NCI-H2196 (cell line): ENCODE measurements at regions not wholly inside any gene's neighbourhood (a gene's known extent, or its start where the extent isn't known, plus 50 kb on each side); places are given as distances from the start of the nearest gene placed in this dataset.
"Not testable (repeated sequence)": the region's sequence is repeated elsewhere in the genome, so short reads cannot be mapped to it uniquely, and the experiment has no call there.

ENCODE experiments used
- DNase-seq: peaks from one replicate; lab custom pipeline; 2025; ENCODE audit not compliant: unreplicated experiment; lab: John Stamatoyannopoulos, UW

DNA sequence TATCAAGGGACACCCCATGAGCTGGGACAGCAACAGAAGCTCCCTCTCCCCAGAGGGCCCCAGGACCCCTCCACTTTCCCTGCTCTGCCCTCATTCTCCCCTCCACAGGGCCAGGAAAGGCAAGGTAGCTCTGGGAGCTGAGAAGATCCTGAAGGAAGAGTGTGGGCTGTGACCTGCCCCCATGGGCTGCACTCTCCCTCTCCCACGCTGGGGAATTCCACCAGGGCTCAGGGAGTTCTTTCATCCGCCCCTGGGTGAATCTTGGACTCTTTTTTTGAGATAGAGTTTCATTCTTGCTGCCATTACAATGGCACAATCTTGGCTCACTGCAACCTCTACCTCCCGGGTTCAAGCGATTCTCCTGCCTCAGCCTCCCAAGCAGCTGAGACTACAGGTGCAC lies 73.8 kb downstream of the C9orf50 start:
- DNase-seq = no peak

DNA sequence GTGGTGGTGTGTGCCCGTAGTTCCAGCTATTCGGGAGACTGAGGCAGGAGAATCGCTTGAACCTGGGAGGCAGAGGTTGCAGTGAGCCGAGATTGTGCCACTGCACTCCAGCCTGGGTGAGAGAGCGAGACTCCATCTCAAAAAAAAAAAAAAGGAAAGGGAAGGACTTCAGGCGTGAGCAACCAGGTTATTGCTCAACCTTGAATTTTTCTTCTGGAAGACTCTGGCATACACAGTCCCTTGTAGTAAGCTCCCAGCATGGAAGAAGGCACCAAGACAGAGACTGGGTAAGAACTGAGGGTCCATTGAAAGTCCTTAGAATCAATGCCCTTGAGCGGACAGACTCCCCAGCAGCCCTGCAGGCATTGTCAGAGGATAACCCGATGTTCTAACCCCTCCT lies 75.0 kb downstream of the C9orf50 start:
- DNase-seq = not testable (repeated sequence)

DNA sequence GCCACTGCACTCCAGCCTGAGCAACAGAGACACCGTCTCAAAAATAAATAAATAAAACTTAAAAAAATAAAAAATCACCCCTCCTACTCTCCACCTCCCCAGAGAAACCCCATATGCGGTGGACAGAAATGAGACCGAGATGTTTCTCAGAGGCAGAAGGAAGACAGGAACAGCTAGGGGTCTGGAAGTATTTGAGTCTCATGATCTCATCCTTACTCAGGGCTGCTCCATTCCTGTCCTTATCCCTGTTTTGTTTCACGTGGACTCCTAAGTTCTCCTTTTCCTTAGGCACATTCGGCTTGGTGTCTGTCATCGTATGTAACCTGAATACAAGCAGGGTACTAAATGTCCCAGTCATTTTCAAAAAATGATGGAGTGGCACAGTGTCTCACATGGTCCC lies 76.1 kb downstream of the C9orf50 start:
- DNase-seq = no peak

DNA sequence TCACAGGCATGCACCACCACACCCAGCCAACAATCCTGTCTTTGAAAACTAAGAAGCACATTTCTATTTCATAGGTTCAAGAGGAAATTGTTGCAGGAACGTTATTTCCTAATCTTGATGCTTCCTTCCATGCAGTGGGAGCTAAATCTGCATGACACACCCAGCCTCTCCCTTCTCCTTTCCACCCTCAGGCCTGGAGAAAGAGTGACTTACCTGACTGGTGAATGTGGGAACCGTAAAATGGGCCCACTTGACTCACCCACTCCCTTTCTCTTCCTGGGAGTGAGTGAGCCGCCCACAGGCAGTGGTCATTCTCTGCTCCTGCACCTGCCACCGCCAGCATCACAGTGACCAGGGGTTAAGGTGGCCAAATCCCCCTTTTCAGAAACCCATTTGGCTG lies 78.2 kb downstream of the C9orf50 start:
- no peak for DNase-seq

DNA sequence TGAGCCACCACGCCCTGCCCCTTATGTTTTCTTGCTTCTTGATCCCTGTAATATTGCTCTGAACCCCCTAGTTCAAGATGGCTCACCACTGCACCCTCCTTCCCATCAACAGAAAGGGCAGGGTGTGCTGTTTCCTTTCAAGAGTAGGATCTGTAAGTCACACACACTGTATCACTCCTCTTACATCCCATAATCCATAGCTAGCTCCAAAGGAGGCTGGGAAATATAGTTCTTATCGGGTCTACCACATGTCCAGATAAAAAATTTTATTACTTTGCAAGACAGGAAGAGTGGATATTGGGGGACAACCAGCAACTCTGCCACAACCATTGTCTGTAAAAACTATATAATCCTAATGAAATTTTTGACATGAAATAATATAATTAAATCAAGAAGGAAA lies 79.6 kb downstream of the C9orf50 start:
- DNase-seq = no peak

DNA sequence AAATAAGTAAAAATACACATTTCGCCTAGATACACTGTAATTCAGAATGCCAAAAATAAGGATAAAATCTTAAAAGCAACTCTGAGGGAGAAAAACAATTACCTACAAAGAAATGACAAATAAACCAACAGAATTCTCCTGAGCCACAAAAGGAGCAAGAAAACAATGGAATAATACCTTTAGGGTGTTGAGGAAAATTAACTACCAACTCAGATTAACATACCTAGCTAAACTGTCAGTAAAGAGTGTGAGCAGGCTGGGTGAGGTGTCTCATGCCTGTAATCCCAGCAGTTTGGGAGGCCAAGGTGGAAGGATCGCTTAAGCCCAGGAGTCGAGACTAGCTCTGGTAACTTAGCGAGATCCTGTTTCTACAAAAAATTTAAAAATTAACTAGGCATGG lies 81.5 kb downstream of the C9orf50 start:
- no peak for DNase-seq

DNA sequence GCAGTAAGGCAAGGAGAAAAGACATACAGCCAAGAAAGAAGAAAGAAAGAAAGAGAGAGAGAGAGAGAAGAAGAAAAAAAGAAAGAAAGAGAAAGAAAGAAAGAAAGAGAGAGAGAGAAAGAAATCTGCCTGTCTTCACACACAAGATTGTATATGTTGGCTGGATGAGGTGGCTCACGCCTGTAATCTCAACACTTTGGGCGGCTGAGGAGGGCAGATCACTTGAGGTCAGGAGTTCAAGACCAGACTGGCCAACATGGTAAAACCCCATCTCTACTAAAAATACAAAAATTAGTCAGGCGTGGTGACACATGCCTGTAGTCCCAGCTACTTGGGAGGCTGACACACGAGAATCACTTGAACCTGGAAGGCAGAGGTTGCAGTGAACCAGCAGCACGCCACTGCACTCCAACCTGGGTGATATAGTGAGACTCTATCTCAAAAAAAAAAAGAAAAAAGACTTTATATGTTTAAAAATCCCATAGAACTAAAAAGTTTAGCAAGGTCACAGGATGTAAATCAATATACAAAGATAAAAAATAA lies 89.0 kb downstream of the C9orf50 start:
- not testable (repeated sequence) for DNase-seq

DNA sequence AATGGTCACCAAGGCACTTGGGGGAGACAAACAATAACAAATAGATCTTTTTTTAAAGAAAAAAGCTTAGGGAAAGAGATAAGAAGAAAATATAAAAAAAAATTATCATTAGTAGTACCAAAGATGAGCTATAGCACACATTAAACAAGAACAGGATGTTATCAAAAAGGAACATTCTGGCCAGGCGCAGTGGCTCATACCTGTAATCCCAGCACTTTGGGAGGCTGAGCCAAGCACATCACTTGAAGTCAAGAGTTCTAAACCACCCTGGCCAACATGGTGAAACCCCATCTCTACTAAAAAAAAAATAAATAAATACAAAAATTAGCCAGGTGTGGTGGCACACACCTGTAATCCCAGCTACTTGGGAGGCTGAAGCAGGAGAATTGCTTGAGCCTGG lies 92.9 kb downstream of the C9orf50 start:
- DNase-seq = not testable (repeated sequence)

DNA sequence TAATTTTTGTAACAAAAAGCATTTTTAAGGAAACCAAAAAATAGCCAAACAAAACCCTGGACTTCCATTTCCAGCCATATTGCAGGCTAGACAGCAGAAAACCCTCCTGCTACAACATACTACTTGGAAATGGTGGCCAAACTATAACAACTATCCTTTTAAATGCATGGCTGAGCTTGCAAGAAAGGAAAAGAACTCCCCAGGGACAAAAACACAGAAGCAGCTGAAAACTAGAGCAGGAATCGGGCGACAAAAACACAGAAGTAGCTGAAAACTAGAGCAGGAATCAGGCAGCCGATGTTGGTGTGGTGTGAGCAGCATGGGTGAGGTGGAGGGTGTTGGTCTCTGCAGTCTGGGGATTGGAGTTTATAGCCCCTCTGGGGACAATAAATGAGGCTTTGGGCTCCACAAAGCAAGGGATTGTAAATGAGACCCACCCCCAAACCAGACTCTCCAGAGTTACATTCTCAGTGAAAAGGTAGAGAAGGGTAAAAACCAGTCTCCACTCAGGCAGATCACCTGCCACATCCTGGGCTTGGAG lies 95.2 kb downstream of the C9orf50 start:
- DNase-seq = no peak

DNA sequence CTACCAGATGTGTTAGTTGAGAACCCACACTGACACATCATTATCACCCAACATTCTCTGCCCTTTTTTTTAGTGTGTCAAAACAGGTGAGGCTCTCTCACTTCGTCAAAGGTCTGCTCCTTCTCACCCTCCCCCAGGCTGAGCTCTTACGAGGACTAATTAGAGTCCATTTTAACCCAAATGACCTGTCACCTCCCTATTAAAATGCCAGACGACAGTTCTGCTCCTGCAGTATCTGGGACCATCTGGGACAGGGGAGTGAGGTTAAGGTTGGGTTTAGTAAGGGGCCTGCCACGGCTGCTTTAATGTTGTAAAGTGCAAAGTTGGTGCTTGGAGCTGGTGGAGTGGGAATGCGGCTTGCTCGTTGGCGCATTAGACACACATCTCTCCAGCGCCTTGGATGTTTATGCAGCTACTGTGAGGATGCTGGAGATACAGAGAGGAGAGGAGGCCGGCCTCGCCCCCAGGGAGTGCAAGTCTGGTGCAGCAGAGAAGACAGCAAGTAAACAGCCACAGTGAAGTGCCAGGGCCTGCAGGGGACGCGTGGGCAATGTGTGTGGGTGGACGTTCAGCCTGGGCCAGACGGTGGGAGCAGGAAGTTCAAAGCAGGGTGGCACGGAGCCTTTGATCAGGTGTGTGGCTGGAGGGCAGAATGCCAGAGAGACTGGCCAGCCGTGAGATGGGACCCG lies 96.2 kb downstream of the C9orf50 start:
- no peak for DNase-seq

DNA sequence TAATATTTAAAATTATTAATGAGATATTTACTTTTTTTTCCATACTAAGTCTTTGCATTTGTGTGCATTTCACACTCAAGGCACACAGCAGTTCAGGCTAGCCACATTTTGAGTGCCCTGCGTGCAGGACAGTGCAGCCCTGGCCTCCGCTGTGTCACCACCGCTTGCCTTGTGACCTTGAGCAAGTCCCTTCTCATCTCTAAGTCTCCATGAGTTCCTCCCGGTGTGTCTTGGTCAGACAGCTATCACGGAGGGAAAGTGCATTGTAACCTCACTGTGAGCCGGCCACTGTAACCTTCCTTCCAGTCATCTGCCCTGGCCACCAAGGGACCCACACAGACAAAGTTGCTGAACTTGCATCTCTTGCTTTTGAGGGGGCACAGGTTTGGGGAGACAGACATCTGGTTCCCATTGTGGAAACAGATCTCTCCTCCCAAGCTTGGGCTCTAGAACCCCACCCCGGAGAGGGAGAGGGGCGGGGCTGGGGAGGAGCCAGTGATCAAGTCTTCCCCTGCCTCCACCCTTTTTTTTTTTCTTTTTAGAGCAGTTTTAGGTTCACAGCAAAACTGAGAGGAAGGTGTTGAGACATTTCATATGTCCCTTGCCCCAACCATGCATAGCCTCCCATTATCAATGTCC lies 96.8 kb downstream of the C9orf50 start:
- no peak for DNase-seq

DNA sequence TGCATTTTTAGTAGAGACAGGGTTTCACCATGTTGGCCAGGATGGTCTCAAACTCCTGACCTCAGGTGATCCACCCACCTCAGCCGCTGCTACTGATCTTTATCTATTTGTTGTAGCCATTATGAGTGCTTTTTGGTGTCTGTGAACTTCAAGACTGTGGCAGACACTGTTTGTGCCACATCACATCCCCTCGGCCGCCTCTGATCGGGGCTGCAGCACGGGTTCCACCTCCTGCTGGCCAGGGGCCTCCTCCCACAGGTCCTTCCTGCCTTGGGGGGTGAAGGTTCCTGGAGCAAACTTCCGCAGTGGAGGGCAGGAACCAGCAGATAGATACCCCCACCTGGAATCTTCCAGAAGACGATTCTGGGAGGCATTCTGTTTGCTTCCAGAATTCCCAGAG lies 98.5 kb downstream of the C9orf50 start:
- DNase-seq = no peak

DNA sequence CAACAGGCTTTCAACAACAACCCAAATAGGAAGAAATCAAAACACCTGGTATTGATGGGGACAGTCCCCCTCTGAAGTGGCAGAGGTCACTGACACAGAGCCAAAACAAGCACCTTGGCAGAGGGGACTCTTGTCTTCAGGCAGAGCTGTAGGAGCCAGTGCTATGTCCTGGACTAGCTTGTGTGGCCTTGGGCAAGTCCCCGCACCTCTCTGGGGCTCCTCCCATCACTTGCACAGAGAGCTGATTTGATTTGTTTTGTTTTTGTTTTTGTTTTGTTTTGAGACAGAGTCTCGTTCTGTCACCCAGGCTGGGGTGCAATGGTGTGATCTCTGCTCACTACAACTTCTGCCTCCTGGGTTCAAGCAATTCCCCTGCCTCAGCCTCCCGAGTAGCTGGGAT lies 100.8 kb downstream of the C9orf50 start:
- DNase-seq = no peak

DNA sequence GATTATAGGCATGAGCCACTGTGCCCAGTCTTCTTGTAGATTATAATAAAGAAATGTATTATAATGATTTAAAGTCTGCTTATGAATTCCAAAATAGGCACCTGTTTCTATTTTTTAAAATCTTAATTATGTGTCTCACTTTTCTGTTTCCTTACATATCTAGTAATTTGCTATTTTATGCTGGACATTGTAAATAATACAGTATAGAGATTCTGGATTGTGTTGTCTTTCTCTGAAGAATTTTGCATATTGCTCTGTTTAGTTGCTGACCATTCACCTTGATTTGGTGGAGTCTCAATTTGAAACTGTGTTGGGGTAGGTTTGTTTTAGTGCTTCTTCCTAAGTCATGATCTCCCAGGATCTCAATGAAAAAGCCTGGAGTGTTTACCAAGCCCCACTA lies 102.8 kb downstream of the C9orf50 start:
- no peak for DNase-seq

DNA sequence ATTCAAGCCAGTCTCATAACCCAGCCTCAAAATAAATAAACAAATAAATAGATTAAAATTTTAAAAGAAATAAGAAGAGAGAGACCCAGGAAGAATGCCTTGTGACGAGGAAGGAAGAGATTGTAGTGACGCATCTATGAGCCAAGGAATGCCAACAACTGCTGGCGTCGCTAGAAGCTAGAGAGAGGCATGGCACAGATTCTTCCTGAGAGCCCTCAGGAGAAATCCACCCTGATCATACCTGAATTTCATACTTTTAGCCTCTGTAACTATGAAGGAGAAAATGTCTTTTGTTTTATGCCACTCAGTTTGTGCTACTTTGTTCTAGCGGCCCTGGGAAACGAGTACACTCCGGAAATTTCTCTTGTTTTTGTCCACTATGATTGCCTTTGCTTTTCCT lies 103.9 kb downstream of the C9orf50 start:
- DNase-seq = no peak

DNA sequence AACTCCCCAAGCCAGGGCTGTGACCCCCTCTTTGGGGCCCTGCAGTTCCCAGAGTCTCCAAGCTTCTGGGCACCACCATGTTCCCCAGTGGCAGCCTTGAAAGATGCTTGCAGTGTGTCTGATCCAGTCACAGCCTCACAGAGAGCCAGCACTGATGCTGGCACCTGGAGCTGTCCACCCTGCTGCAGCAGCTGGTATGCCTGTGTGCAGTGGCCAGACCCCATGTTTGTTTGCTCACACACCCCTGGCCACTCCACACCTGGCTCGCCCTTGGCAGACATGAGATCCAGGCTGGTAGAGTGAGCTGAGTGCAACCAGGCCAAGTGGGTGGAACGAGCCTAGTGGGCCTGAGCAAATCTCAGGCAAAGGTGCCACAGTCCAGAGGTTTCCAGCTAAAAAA lies 106.0 kb downstream of the C9orf50 start:
- DNase-seq = no peak

DNA sequence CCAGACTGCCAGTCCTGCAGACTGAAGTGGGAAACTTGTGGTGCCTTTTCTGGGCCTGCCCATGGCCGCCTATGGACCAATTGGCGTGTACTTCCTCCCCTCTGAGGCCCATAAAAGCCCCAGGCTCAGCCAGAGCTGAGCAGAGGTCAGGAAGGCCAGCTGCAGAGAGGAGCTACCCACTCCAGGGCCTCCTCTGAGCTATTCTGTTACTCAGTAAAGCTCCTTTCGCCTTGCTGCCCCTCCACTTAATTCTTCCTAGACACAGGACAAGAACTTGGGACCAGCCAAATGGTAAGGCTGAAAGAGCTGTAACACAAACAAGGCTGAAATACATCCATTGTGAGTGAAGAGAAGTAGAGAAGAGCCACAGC lies 106.4 kb downstream of the C9orf50 start:
- DNase-seq = no peak

DNA sequence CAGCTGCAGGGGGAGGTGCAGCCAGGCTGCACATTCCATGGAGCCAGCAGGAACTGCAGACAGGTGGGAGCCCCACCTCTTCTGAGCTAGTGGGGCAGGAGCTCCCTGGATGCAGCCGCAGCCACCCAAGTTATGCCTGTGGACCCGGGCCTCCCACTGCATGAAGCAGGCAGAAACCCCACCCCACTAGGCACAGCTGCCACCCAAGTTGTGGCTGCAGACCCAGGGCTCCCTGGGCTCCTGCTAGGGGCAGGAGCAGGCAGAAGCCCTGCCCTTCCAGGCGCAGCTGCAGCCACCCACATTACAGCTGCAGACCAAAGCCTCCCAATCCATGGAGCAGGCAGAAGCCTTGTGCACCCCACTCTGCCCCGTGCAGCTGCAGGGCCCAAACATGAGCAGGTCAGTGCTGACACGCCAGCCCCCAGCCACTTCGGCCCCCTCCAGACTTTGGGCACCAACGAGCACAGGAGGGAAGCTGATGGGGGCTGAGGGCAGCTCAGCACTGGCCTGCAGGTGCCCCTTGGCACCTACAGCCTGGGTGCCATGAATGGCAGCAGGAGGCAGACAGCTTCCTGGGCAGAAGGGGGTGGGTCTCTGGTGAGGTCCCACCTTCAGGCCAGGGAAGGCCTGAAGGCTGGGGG lies 106.9 kb downstream of the C9orf50 start:
- DNase-seq = no peak

DNA sequence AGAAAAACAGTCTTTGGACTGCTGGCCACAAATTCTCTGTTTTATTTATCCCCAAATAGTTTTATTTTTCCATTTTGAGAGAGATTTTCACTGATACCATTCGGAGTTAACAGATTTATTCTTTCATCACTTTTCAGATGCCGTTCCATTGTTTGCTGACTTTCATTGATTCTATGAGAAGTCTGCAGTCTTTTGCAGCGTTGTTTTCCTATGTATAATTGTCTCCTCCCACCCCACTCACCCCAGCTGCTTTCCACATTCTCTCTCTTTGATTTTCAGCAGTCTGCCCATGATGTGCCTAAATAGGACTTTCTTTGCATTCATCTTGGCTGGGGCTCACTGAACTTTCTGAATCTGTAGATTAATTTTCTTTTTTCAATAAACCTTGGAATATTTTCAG lies 107.6 kb downstream of the C9orf50 start:
- DNase-seq = no peak

DNA sequence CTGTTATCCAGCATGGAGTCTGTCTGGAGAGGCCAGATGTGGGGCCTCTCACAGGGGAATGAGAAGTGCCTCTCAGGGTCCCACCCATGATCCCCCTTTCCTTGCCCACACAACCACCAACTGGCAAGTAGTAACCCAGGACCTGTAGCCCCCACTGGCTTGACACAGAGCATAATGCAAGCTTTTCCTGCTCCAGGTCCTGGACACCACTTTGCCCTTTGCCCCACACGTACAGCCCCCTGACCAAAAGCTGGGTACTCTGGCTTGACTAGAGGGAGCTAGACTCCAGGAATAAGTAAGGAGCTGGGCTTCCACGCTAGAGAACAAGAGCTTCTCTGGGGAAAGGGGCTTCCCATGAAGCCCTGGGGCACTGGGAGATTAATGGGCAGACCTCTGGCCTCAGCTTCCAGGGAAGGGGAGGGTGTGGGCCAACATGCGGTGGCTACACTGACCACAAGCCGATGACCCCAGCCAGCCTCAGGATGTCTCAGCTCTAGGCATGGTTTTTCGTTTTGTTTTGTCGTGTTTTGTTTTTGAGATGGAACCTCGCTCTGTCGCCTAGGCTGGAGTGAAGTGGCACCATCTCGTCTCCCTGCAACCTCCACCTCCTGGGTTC lies 109.5 kb downstream of the C9orf50 start:
- DNase-seq = no peak

DNA sequence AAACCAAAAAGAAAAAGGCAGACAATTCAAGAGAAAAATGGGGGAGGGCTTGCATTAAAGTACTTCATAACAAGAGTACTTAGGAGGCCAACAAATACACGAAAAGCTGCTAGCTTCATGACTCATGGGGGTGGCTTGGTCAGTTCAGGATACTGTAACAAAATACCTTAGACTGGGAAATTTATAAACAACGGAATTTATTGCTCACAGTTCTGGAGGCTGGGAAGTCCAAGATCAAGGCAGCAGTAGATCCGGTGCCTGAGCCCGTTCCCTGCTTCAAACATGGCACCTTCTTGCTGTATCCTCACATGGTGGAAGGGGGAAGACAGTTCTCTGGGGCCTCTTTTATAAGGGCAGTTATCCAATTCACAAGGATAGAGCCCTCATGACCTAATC lies 111.4 kb downstream of the C9orf50 start:
- no peak for DNase-seq

DNA sequence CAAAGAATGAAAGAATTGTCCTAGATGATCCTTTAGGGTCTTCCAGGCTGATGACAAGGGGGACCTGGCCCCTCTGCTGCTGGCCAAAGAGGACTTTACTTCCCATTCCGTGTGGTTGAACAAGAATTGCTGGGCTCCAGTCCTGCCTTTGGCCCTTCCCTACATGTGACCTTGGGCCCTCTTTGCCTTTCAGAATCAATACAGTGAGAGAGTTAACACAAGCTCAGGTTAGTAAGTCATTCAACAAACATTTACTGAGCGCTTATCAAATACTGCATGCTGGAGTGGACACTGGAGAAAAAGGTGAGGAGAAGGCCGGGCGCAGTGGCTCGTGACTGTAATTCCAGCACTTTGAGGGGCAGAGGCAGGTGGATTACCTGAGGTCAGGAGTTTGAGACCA lies 113.1 kb downstream of the C9orf50 start:
- no peak for DNase-seq
